Ovary (tissue), 3 donors: ENCODE measurements at regions not wholly inside any gene's neighbourhood (a gene's known extent, or its start where the extent isn't known, plus 50 kb on each side); places are given as distances from the start of the nearest gene placed in this dataset.

ENCODE experiments used
- EP300 ChIP-seq: sonication (generic); formaldehyde crosslinking; IDR thresholded peaks from one replicate; pipeline ENCODE4 v1.6.1; 2017; ENCODE audit warnings: antibody characterized with exemption
- POLR2A ChIP-seq: fragments of 450-650 bp; IDR thresholded peaks from one replicate; pipeline ENCODE4 v1.6.1; 2017; ENCODE audit warnings: antibody characterized with exemption, mild to moderate bottlenecking, moderate library complexity
- TF ChIP-seq, protein P1 (sequence below), 3 donors: fragments of 450-650 bp in 2 of 3; fragments of 200-600 bp in 1 of 3; IDR thresholded peaks; one replicate each; pipeline versions ENCODE4 v1.5.1 to v1.8.0; 2016 to 2022; ENCODE audit warnings: antibody characterized with exemption in 3 of 3, mild to moderate bottlenecking in 1 of 3
- donor health status: DM: no; HTN: no; CAD: no.

GRCh38 chr11:25925359-25925758 is 406.6 kb upstream of the ANO3 start:
- TF ChIP-seq, protein P1, sequence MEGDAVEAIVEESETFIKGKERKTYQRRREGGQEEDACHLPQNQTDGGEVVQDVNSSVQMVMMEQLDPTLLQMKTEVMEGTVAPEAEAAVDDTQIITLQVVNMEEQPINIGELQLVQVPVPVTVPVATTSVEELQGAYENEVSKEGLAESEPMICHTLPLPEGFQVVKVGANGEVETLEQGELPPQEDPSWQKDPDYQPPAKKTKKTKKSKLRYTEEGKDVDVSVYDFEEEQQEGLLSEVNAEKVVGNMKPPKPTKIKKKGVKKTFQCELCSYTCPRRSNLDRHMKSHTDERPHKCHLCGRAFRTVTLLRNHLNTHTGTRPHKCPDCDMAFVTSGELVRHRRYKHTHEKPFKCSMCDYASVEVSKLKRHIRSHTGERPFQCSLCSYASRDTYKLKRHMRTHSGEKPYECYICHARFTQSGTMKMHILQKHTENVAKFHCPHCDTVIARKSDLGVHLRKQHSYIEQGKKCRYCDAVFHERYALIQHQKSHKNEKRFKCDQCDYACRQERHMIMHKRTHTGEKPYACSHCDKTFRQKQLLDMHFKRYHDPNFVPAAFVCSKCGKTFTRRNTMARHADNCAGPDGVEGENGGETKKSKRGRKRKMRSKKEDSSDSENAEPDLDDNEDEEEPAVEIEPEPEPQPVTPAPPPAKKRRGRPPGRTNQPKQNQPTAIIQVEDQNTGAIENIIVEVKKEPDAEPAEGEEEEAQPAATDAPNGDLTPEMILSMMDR (IDR thresholded peaks at IDR 0.05): no peak
- no peak for TF ChIP-seq EP300
- no peak for TF ChIP-seq POLR2A
